NCI-H2171 treated with DMSO at 0.1 percent for 48 hours (cell line): ENCODE measurements at regions not wholly inside any gene's neighbourhood (a gene's known extent, or its start where the extent isn't known, plus 50 kb on each side); places are given as distances from the start of the nearest gene placed in this dataset.
A peak's percentile ranks its signal among the peaks of the same experiment; 100 is the strongest.

ENCODE experiments used
- DNase-seq: peaks from one replicate; lab custom pipeline; 2025; lab: John Stamatoyannopoulos, UW

DNA sequence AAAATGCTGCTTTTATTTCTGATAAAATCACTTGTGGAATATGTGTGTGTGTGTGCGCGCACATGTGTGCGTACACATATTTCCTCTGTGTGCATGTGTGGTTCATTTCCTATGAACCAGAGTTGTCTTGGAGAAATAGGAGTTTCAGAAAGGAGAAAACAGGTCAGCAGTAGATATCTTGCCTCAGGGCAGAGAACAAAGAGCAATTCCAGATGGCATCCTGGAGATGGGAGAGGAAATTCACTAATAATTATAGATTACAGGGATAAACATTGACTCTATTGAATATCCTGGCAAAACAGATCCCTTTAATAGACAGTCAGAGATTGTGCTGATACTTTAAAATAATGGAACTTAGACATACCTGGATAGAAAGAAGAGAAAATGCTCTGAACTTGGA, 298.0 kb downstream of the TRIB2 start:
- no peak for DNase-seq

DNA sequence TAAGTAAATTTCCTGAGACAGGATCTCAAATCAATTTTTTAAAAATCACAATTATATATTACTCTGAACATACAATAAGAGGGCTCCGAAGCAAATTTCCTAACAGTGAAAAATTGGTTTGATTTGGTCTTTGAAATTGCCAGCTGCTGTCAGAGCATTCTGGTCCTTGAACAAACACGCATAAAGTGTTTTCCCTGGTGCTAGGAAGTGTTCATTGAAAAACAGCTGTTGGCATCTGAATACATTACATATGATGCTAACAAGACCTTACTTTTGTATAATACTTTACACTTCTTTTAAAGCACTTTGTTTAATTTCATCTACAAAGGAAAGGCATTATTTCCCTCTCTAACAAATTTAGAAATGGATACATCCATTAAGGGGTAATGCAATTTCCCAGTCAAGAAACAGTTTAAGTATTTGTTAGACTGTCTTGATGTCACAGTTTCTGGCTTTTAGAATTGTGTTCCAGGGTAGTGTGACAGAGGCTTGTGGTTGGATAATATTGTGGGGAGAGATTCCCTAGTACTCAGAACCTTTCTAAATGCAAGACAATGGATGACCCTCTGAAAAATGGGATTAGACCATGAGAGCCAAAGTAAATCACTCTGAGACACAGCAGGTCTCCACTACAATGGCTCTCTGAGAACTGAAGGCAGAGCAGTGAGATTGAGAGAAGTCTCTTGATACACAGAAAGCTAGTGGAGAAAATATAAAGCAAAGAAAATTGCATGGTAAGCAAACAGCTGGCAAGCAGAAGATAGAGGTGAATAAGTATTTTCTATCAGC, 299.0 kb downstream of the TRIB2 start:
- DNase-seq, result no peak

DNA sequence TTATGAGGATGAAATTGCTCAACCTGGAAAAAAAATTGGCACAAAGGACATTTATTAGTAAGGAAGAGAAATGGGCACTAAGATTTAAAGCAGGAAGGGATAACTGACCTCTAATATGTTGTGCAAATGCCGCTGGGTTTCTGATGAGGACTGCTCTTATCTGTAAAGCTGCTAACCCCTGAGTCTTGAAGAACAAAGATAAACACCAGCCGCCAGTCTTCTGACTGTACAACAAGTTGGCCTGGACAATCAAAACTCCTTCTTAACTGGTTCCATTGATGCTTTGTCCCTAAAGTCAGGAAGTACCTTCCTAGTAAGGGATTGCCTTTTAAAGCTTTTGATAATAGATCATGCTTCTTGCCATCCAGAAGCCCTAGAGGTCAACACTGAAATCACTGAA, 301.8 kb downstream of the TRIB2 start:
- DNase-seq, result no peak

DNA sequence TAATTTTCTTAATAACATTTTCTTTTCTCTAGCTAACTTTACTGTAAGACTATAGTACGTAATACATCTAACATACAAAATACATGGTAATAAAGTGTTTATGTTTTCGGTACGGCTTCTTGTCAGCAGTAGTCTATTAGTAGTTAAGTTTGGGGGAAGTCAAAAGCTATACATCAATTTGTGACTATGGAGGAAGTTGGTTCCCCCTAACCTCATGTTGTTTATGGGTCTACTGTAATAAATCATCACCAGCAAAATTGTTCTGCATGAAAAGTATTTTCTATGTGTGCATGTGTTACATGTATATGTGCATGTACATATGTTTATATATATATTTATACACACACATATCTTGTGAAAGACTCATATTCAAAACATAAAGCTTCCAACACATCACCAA, 303.0 kb downstream of the TRIB2 start:
- DNase-seq, result no peak

DNA sequence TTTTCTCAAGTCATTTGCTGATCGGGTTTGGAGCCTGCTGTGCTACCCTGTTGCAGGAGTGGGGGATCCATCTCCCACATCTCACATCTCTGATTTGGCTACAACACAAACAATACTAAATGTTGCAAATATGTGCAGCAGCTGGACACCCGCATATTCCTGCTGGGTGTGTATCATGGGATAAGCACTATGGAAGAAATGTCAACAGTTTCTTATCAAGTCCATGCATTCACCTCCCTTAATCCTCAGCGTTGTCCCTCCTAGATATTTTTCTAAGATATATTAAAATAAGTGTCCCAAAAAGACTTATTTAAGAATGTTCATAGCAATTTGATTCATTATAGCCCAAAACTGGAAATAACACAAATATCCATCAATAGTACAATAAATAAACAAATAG, 303.7 kb downstream of the TRIB2 start:
- DNase-seq, result no peak

DNA sequence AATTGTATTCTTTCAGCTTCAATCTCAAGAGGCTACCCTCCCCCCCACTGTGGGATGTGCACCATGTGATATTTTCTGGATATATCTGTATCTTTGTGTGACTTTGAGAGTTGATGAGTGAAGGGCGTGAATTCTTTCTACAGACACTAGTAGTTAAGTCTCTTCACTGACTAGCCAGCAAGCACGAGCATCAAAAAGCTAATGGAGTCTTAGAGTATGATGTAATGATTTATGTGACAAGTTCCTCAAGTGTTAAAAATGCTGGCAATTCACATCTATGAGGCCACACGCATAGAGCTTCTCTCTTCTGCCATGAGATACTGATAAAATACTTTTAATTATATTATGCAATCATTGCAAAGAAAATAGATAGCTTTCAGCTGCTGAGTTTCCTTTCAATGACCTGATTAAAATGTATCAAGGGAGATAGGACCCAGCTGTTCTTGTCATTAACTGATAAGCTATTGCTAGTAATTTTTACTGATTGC, 304.8 kb downstream of the TRIB2 start:
- no peak for DNase-seq

DNA sequence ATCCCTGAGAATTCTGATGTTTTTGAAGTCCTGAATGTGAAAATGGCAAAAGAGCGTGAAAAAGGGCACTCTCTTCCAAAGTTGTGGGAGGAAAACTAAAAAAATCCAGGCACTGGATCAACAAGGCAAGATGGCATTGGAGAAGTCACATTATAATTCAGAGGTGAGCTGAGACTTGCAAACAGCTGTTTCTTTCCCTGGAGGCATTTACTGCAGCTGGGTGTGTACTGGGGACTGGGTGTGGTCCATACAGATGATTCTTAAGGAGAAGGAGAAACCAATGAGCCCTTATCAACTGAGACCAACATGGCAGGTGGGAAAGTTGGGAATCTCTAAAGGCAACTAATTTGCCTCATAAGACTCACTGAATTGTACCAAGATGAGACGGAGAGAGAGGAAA, 313.9 kb downstream of the TRIB2 start:
- DNase-seq, result no peak

DNA sequence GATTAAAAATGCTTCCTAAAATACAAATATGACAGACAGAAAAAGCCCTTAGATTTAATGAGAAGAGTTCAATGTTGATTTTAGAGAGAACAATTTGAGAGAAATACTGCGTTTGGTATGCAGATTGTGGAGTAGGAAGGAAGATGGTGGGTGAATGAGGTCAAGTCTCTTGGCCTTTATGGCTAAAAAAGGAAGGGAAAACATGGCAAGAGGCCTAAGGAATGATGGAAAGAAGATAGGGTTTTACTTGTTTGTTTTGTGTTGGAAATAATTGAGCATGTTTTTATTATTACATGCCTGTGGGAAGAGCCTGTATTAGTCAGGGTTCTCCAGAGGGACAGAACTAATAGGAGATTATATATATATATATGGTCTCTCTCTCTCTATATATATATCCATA, 318.1 kb downstream of the TRIB2 start:
- no peak for DNase-seq

DNA sequence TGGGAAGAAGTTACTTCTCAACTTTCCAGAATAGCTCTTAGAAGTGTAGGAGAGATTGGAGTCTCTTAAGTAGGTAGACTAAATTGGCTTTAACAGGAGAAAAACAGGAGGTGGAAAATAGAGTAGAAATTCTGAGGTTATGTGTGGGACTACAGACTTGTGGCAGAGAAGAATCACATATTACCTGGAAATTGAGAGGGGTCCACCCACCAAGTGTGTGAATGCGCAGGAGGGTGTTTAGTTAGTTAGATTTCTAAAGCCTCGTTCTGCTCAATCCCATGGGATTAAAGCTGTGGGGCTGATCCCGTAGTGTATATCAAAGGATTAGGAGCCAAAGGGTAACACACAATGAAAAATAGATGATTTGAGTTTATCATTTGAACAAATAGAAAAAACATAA, 319.1 kb downstream of the TRIB2 start:
- DNase-seq, result no peak

DNA sequence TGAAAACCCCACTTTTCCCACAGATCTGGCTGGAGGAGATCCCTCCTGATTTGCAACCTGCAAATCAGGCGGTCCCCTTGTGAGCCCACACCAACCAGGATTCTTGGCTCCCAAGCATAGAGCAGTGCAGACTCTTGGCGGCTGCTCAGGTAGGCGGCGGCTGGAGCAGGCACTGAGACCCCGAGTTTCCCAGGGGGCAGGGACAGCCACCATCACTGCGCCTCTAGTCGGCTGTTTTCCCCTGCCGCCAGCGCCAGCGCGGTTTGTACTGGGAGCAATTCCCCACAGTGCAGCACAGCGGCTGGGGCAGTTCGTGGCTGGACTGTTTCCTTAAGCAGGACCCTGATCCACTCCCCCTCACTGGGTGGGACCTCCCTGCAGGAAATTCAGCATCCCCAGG, 323.3 kb downstream of the TRIB2 start:
- DNase-seq, result no peak

DNA sequence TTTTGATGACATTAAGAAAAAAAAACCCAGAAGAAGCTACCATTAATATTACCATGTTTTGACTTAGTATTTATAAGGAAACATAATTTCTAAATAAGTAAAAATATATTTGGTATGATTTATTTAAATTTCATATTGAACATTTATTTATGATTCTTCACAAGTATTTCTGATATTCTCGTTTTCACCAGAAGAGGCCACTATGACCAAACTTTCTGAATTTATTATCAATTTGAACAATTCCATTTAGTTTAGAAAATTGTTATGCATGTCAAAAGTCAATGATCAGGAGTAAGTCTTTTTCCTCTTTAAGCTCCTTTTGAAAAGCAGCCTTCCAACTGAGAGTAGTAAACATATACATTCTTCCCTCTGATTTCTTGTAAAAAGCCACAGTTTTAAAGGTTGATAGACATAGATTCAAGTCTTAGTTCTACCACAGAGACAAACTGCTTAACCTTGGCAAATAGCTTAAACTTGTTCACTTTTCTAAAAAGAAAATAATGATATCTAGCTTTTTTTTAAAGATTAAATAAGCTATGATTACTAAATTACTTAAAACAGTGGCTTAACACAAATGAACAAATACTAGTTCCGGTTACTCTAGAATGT, 329.9 kb downstream of the TRIB2 start:
- no peak for DNase-seq

DNA sequence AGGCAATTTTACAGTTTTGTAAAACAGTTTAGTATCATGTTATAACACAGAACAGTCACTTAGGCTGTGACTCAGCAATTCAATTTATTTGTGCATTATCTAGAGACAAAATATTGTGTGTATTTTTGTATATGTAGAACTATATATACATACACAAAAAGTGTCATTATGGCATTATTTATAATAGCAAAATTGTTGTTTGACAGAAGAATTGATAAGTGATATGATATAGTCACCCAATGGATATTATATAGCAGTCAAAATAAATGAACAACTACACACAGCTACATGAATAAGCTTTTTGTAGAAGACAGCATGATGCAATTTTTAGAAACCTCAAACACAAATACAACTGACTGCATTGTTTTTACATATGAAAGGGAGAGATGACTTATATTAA, 334.0 kb downstream of the TRIB2 start:
- DNase-seq, result no peak

DNA sequence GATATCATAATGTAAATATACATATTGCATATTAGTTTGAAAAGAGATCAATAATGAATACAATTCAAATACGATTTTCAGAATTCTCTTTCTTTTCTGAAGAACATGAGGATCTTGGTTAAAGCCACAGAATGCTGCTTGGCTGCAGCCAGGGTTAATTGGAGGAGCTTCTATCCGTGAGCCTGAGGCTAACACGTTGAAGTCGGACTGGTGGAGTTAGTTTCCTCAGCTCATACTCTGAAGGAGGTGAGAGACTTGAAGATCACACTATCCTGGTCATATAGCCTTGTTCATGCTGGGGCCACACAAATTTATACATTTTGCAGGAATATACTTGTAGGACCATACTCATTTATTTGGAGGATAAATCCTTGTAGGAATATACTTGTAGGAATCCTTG, 335.8 kb downstream of the TRIB2 start:
- no peak for DNase-seq

DNA sequence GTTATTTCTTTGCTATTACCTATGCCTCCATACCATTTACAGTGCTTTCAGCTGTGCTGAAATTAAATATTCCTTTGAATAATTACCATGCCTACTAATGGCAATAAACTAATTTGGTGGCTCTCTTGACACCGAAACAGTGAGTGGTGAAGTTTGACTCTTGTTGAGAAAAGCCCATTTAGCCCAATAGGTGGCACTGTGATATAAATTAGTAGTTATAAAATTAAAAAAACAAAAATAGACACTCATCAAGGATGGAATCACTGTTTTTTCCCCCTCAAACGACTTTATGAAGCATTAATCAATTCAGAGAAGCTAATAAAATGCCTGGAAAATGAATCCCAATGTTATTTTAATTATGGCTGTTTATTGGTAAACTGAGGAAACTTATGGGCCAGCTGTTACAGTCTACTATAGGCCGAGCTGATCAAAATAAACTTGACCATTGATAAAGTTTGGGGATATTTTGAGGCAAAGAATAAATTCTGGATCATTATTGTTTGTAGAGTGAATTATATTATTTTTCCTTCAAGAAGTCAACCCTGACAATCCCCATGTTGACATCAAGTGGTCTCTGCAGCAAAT, 339.6 kb downstream of the TRIB2 start:
- peak; percentile 15 for DNase-seq

DNA sequence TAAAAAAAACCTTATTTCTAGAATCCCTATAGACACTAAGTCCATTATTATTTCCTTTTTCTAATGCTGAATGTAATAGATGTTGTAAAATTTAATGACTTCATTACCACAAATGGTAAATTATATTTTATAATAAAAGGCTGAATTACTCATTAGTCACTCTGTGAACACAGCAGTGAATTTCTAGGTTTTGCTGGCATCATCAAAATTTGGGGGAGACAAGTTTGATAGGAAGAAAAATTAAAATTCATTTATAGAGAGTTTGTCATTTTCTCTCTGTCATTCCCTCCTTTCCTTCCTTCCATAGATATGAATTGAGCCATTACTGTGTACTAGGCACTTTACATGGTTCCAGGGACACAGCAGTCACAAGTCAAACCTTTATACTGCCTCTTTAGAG, 340.9 kb downstream of the TRIB2 start:
- no peak for DNase-seq

DNA sequence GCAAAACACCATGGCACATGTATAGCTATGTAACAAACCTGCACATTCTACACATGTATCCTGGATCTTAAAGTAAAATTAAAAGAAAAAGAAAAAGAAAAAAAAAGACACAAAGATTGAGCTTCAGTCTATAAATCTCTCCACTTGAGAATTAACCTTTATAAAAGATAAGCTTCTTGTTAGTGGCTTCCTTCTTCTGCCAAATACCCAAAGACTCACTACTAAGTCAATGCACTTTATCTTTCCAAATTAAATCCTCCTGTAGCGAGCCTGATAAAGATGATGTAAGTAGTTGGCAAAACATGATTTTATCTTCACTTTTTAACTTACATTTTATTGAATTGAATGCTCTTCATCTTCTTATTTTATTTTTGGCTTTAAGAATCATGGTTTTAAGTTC, 349.9 kb downstream of the TRIB2 start:
- no peak for DNase-seq

DNA sequence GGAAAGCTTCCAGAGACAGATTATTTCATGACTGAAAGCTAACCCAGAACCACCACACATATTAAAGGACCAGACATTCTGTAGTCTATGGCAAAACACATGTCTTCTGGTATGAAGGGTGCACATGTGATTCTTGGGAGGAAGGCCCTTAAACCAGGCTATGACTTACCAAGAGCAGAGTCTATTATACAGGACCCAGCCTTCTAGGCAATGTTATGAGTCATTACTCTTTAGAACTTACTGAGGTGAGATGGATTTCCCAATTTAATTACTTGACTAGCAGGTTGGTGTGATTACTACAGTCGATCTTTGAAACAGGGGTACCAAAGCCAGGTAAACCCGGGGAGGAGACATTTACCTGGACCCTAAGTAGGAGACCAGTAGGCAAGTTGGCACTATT, 350.8 kb downstream of the TRIB2 start:
- no peak for DNase-seq

DNA sequence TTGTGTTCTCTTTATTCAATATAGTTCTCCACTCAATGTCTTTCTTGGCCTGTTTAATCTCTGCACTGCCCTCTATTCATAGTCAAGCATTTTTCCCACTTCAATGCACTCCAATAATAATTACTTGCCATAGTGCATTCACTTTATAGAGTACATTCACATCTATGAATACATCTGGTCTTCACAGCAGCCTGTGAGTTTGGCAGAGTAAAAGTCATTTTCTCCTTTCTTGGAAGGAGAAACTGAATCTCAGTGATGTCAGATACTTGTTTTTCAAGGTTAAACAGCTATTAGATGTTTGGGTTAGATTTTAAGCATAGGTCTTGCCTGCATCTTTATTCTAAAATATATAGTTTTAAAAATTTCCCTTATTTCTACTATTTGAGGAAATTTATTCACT, 373.2 kb downstream of the TRIB2 start:
- DNase-seq, result no peak

DNA sequence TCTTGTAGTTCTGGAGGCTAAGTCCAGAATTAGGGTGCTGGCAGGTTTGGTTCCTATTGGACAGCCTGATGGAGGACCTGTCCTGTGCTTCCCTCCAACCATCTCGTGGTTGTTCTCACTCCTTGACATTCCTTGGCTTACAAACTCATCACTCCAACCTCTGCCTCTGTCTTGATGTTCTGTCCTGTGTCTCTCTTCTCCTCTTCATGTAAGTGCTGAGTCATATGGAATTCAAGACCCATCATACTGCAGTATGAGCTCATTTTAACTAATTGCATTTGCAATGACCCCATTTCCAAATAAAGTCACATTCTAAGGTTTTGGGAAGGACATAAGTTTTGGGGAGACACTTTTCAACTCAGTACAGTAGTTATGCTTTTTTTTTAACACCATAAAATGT, 374.7 kb downstream of the TRIB2 start:
- no peak for DNase-seq

DNA sequence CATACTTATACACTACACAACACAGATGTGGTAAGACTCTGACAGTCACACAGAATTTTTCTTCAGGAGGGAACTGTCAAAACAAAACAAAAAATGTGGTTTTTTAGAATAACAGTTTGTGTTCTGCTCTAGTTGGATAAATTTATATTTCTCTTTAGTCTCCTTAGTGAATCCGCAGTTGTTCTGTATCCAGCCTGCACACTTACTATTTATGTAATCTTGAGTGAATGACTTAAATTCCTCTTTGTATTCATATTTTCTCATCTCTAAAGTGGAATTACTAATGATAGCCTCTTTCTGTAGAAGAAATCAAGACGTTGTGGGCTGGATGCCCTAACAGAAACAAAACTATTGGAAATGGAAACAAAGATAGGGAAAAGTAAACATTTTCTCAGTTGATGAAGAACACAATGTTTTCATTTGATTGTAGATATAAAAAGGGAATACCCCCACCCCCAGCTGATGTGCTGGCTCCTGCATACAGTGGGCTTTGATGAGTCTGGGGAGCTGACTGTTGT, 375.2 kb downstream of the TRIB2 start:
- no peak for DNase-seq

DNA sequence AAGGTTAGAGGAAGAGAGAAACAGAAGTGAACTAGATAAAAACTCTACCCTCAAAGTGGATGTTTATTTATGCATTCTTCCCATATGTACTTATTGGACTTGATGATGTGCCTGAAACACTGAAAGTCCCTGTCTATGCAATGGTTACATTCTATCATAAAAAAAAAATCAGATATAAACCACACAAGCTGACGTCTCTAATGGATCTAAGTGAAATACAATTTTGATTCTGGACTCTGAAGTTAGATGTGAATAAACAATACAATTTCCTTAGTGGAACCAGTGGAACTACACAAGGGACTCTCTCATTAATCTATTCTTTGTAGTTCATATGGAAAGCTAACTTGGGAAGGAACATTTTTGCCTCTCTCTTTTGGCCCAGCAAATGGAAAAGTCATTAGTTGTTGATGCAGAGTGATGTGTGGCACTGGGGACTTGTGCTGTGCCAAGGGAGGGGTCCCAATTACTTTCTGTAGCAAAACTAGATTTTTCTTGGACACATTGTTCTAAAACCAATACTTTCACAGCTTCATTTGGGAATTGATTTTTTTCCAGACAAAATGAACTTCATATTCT, 376.8 kb downstream of the TRIB2 start:
- no peak for DNase-seq

DNA sequence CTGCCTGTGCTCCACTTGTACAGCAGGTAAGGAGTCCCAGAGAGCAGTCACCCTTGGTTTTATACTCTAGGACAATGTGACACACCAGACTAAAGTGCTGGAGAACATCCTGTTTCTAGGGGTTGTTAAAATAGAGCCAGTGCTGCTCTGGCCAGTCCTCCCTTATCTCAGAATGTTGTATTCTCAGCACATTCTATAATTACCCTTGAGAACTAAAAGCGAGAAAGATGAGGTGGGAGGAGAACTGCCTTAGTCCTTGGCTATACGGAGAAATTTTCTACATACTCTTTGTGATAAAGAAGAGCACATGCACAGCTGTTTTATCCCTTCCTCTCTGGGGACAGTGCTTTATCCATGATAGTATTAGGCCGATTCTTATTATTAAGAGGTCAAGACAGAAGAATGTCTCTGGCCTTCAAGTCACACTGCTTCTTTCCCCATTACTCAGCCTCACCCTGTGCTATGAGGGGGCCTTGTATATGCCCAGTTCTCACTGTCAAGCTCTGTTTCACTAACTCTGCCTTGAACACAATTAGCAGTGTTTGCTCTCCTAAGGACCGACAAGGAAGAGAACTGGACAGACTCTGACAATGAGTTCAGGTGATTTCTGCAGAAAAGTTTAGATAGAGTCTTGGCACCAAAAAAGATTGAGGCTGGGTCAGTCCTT, 385.8 kb downstream of the TRIB2 start:
- DNase-seq, result no peak
